ENCODE measurements at regions not wholly inside any gene's neighbourhood (a gene's known extent, or its start where the extent isn't known, plus 50 kb on each side); places are given as distances from the start of the nearest gene placed in this dataset.

GRCh38 chrX:40283981-40284380 lies 186.2 kb upstream of the BCOR start:
- no peak for FAIRE-seq
- DNase-seq (ENCODE audit: insufficient read length, low spot score), result no peak

- FAIRE-seq (no peak), DNase-seq (ENCODE audit: insufficient read length, low spot score) (no peak)
Measured at GRCh38 chrX:40282946-40283660, 185.3 kb upstream of the BCOR start.

GRCh38 chrX:40282348-40282747 lies 184.6 kb upstream of the BCOR start:
- FAIRE-seq, result no peak

GRCh38 chrX:40281336-40282005 lies 183.7 kb upstream of the BCOR start:
- DNase-seq (ENCODE audit: insufficient read length, low spot score), result no peak
- FAIRE-seq, result no peak

More at GRCh38 chrX:40282348-40282747, 184.6 kb upstream of the BCOR start:
- DNase-seq (ENCODE audit: insufficient read length, low spot score), result no peak

DNA sequence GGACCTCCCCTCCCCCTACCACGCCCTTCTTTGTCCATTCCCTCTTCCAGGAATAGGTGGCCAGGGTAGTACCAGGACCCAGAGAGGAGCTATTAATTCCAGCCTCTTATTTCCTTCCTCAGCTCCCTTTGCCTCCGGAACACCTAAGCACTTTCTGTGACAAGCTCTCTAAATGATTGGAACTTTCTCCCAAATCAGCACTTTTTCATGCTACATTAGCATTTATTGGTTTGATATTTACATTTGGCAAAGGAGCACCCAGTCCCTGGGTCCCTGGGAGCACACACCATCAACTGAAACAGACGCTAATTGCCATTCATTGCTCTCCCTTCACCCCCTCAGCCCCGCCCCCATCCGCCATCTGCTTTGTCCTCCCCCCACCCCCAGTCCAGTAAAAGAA lies 182.0 kb upstream of the BCOR start:
- DNase-seq (ENCODE audit: insufficient read length, low spot score), result no peak
- FAIRE-seq, result no peak

DNA sequence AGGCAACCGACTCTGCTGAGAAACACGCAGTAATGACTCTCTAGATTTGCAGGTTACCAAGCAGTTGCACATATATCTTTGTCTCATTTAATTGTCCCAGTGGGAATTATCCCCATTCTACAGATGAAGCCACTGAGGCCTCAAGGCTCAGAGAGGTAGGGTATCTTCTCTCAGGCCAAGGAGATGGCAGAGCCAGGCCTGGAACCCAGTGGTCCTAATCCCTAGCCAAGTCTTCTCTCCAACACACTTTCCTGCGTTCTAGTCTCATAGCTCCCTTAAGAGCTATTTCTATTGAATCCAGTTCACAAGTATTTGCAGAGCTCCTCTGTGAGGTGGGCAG lies 181.3 kb upstream of the BCOR start:
- no peak for FAIRE-seq

DNA sequence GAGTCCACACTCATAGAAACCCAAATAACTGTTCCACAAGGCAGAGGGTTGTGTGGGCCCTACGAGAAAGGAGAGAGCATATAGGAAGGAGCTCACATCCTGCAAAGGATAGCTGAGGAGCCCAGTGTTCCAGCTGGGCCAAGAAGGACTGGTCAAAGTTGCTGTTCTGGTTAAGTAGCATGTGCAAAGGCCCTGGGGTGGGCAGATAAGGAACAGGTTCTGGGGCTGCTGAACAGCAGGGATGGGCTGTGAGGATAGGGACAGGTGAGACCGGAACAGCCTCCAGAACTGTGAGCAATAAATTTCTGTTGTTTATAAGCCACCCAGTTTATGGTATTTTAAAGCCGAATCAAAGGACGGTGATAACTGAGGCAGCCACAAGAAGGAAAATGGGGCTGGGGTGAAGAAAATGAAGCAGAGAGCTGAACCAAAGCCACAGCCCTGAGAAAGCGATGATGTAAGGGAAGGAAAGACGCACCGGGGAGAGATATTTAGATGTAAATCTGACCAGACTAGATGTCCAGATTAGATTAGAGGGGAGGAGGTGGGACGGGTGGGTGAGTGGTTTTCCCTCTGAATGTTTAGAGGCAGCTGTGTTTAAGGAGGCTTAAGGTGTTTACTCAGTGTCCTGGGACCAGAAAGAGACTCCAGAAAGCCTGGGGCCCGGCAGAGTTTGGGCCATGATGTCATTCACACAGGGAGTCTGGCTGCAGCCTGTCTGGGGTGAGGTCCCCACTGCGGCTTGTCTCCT lies 180.8 kb upstream of the BCOR start:
- no peak for FAIRE-seq

More for the DNA sequence above, 181.3 kb upstream of the BCOR start:
- no peak for DNase-seq (ENCODE audit: insufficient read length, low spot score)

DNA sequence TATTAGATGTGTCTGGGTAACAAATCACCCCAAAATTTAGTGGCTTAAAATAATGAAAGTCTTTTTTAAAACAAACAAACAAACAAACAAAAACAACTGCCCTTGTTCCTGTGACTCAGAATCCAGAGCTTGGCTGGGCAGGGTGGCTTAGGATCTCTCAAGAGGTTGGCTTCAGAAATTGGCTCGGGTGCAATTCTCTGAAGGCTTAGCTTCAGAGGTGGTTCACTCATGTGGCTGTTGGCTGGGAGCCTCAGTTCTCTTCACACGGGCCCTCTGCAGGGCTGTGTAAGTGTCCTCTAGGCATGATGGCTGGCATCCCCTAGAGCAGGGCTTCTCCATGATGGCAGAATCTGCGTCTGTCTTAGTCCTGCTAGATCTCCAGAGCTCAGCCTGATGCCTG lies 179.9 kb upstream of the BCOR start:
- DNase-seq (ENCODE audit: insufficient read length, low spot score), result no peak
- no peak for FAIRE-seq

More for the DNA sequence above, 180.8 kb upstream of the BCOR start:
- no peak for DNase-seq (ENCODE audit: insufficient read length, low spot score)

- DNase-seq (ENCODE audit: insufficient read length, low spot score) (no peak), FAIRE-seq (no peak)
Measured at GRCh38 chrX:40273356-40274050, 175.7 kb upstream of the BCOR start.

- no peak for DNase-seq (ENCODE audit: insufficient read length, low spot score)
- no peak for FAIRE-seq
Measured at GRCh38 chrX:40272776-40273175, 175.0 kb upstream of the BCOR start.

GRCh38 chrX:40272141-40272540 lies 174.4 kb upstream of the BCOR start:
- DNase-seq (ENCODE audit: insufficient read length, low spot score) (no peak), FAIRE-seq (no peak)

GRCh38 chrX:40268188-40268520 lies 170.4 kb upstream of the BCOR start:
- FAIRE-seq, result no peak
- no peak for DNase-seq (ENCODE audit: insufficient read length, low spot score)

DNA sequence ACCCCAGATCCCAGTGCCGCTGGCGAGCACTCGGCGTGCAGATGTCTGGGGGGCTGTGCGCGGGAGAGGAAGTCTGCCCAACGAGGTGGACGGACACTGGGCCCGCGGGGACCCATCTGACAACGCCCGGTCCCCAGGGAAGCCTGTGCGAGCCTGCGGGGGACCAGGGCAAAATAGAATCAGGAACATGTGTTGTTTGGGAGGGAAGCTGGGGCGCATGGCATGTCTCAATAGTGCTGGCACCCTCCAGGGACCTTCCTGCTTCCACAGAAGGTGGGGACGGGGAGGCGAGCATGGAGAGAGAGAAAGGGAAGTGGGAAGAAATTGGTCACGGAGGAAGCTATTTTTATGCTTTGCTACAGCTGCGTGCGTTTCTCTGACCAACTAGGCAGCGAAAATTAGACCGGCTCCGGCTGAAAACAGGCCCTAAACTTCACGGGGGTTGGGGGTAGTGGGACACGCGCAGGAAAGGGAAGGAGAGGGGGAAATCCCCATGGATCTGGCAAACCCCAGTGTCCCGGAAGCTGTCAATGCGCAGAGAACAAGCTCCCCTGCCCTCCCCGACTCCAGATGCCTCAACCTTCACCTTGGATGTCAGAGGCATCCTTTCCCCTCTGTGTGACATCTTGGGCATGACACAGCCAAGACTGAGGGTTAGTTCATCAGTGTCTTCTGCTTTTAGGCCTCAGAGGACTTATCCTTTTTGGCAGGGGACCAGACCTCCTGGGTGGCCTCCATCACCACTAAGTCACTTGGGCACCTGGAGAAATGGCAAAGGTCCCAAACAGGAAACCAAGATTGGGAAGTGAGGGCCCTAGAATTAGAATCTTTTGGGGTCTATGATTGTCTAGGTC lies 169.8 kb upstream of the BCOR start:
- DNase-seq (ENCODE audit: insufficient read length, low spot score) (no peak), FAIRE-seq (no peak)

DNA sequence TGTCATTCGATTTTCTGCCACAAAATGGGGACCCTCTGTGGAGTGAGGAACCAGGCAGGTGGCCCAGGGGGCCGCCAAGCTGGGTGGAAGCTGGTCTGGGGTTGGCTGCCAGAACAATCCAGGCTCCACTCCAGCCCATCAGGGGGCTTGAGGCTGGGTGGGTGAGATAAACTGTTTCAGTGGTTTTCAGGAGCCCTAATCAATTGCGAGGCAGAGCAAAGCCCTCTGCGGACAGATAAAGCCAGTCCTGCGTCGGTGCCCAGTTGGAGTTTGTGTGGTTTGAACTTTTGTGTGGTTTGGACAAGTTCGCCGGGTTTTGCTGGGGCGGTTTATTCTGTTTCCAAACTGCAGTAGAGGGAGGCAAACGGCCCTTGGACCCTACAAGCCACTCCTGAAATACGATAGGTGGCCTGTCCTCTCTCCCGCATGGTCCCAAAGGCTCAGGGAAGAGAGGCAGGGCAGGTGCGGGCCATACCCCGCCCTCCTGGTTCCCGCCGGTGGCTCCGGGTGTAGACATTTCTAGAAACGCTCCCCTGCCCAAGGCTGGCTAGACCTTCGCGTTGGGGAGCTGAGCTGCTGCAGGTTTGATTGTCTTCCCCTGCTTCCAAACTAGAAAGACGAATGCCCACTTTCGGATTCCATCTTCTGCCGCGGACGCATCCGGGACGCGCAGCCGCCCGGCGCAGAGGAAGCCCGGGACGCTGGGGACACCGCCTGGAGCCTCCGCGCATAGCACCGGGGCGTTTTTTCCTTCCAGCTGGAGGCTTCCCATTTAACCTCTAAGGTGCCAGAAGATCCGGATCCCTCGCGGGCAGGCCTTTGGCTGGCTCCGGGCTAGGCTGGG lies 169.0 kb upstream of the BCOR start:
- FAIRE-seq, result no peak
- DNase-seq (ENCODE audit: insufficient read length, low spot score), result peak; percentile 66

DNA sequence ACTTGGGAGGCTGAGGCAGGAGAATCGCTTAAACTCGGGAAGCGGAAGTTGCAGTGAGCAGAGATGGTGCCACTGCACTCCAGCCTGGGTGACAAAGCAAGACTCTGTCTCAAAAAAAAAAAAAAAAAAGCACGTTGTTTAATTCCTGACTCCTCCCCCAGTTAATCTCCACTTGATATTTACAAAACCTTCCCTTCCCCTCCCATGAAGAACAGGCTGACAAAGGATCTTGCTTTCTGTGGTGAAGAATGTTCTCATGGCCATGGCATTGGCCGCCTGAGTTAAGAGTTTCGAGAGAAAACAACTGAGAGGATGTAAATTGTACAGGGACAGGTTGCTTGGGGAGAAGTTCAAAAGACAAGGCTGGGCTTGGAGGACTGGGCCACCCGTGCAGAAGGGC lies 168.2 kb upstream of the BCOR start:
- FAIRE-seq (no peak), DNase-seq (ENCODE audit: insufficient read length, low spot score) (no peak)

- DNase-seq (ENCODE audit: insufficient read length, low spot score) (no peak), FAIRE-seq (no peak)
Measured at GRCh38 chrX:40263014-40263560, 165.3 kb upstream of the BCOR start.

DNA sequence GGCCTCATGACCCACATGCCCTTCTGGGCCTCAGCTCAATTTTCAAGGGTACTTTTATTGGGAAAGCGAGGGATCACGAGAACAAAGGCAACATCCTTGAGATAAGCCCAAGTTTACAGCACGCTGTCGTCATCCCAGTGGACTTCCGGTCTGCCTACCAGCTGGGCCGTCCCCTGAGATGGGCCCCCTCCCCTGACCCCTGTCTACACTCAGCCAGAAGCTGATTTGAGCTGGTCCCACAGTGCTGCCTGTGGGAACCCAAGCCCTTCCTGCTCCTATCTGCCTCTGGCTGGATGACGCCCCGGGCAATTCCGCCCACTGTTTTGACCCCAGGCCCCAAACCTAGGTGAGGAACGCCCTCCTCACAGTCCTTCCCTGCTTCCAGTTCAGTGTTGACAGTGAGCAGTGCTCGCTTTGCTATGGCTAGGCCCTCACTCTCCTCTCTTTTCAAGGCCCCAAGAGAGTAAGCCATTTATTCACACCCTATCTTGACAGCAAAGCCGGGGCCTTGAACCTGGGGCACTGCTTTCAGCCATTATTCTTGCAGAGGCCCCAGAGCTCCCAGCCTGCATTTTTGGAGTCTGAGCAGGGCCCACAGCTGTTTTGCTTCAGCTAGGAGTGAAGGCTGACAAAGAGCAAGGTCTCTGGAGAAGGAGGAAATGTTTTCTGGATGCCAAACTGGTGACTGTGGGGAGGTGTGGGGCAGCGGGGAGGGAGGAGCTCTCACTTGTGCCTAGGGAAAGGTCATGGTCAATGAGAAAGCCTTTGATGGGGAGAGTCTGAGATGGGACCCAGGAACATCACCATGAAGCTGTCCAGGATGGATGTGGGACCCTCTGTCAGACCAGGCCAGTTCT lies 164.6 kb upstream of the BCOR start:
- FAIRE-seq, result peak; percentile 54
- DNase-seq (ENCODE audit: insufficient read length, low spot score), result peak; percentile 61

DNA sequence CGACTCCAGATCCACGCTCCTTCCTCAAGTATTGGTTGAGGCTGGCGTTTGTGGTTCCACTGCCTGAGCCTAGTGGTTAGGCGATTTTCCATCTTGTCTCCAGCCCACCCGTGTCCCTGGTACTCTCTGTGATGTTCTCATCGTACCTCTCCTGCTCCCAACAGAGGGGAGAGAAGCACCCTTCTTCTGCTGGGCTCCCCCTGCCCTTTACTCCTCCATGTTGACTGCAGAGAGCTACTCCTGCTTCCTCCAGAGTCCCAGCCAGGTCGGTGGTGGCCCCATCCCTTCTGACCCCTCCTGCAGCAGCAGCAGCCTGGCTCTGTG lies 164.0 kb upstream of the BCOR start:
- no peak for FAIRE-seq
- no peak for DNase-seq (ENCODE audit: insufficient read length, low spot score)
